Activated CD4-positive, alpha-beta memory T cell treated with anti-CD3 and anti-CD28 coated beads for 36 hours (primary cell): ENCODE measurements at regions not wholly inside any gene's neighbourhood (a gene's known extent, or its start where the extent isn't known, plus 50 kb on each side); places are given as distances from the start of the nearest gene placed in this dataset.

Source experiments
- CTCF ChIA-PET: fragments of 350-600 bp; sonication (Branson Sonifier 250); formaldehyde crosslinking; loops from one replicate; lab custom pipeline; 2021; ENCODE audit warnings: antibody characterized with exemption, inconsistent platforms; lab: Charles Lee
- POLR2A ChIA-PET: fragments of 350-600 bp; sonication (Branson Sonifier 250); formaldehyde crosslinking; loops from one replicate; lab custom pipeline; 2021; ENCODE audit warnings: antibody characterized with exemption; lab: Charles Lee
- DNase-seq: peaks from one replicate; pipeline ENCODE4 v3.0.0-alpha.2; 2020
- H3K27ac Mint-ChIP-seq: one replicate; pipeline ENCODE4 v1.8.0; 2021; ENCODE audit warnings: mixed read lengths
- H3K27me3 Mint-ChIP-seq: one replicate; pipeline ENCODE4 v1.8.0; 2021; ENCODE audit warnings: mixed read lengths
- H3K36me3 Mint-ChIP-seq: one replicate; pipeline ENCODE4 v1.8.0; 2021; ENCODE audit warnings: mixed read lengths
- H3K4me1 Mint-ChIP-seq: one replicate; pipeline ENCODE4 v1.8.0; 2021; ENCODE audit warnings: low read depth, mixed read lengths
- H3K4me3 Mint-ChIP-seq: one replicate; pipeline ENCODE4 v1.8.0; 2021; ENCODE audit warnings: mild to moderate bottlenecking, mixed read lengths
- H3K9me3 Mint-ChIP-seq: one replicate; pipeline ENCODE4 v1.8.0; 2021; ENCODE audit warnings: mixed read lengths
- intact Hi-C: fragments of 100-400 bp; cut with micrococcal nuclease; formaldehyde crosslinking; loops from one replicate; pipeline ENCODE4 v1.15.1; 2023

GRCh38 chr21:27250366-27250765 is 283.5 kb upstream of the ADAMTS5 start:
- Mint-ChIP-seq H3K9me3 (peaks cover 9% of the 10 kb centered on the region), H3K36me3 (no peaks in the 10 kb centered on the region), H3K27ac (no peak overlapping the region), H3K4me3 (no peak overlapping the region), H3K27me3 (no peaks in the 10 kb centered on the region), H3K4me1 (no peaks in the 10 kb centered on the region)
- ChIA-PET POLR2A (no interaction called here), CTCF (no interaction called here)
- DNase-seq = no peak
- intact Hi-C loops = no loop called here

DNA sequence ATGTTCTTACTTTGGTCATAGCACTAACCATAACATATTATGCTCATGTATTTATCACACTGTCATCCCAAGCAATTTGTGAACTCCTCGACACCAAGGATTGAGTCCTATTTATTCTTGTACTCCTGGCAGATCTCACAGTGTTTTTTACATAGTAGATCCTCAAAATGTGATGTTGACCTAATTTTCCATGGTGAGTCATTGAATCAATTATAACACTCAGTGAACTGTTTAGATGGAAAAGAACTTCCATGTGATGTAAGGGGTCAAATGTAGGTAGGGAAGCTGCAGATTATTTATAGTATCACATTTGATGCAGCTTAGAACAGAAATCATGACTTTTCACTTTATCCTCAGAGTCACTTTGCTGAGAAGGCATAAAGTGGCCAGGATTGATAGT is 281.9 kb upstream of the ADAMTS5 start:
- Mint-ChIP-seq H3K27me3 (no peaks in the 10 kb centered on the region), H3K27ac (no peak overlapping the region), H3K36me3 (no peaks in the 10 kb centered on the region)

DNA sequence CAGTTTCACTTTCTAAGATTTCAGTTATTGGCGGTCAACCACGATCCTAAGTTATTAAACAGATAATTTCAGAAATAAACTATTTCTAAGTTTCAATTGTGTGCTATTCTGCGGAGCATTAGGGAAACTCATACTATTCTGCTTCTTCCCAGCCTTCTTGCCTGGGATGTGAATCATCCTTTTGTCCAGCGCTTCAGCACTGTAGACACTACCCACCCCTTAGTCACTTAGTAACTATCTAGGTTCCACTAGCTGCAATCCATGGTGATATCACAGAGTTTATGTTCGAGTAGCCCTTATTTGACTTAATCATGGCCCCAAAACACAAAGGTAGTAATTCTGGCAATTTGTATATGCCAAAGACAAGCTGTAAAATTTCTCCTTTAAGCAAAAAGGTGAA is 279.9 kb upstream of the ADAMTS5 start:
- Mint-ChIP-seq H3K36me3 (no peaks in the 10 kb centered on the region), H3K27ac (no peak overlapping the region), H3K4me3 (no peak overlapping the region), H3K4me1 (no peaks in the 10 kb centered on the region), H3K9me3 (peaks cover 9% of the 10 kb centered on the region), H3K27me3 (no peaks in the 10 kb centered on the region)
- intact Hi-C loops = no loop called here
- CTCF ChIA-PET = no interaction called here
- POLR2A ChIA-PET = no interaction called here
- no peak for DNase-seq

More for the DNA sequence above, 281.9 kb upstream of the ADAMTS5 start:
- no peaks in the 10 kb centered on the region for H3K4me1 Mint-ChIP-seq
- intact Hi-C loops = no loop called here
- DNase-seq = no peak
- ChIA-PET CTCF (no interaction called here), POLR2A (no interaction called here)
- H3K9me3 Mint-ChIP-seq = peaks cover 9% of the 10 kb centered on the region
- H3K4me3 Mint-ChIP-seq = no peak overlapping the region

DNA sequence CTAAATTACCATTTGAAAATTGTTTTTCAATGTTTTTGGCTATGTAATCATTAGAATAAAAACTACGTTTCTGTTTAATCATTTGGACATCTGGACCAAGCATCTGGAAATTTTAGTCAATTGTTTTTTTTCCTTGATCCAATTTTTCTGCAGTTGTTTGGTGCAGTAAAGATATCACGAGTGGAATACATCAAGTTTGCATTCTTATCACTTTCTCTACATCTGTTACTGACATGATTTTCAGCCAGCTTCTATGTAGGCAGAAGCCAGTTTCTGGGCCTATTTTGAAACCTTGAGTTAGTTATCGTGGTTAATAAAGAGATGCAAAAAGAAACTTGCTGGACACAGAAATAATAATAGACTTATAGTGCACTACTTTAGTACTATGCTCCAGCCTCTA is 277.9 kb upstream of the ADAMTS5 start:
- Mint-ChIP-seq H3K27me3 (no peaks in the 10 kb centered on the region), H3K36me3 (no peaks in the 10 kb centered on the region), H3K4me3 (no peak overlapping the region), H3K27ac (no peak overlapping the region), H3K9me3 (peaks cover 9% of the 10 kb centered on the region), H3K4me1 (no peaks in the 10 kb centered on the region)
- DNase-seq = no peak
- ChIA-PET POLR2A (no interaction called here), CTCF (no interaction called here)
- intact Hi-C loops = no loop called here

- Mint-ChIP-seq H3K4me1 (no peaks in the 10 kb centered on the region), H3K27ac (no peak overlapping the region), H3K4me3 (no peak overlapping the region), H3K9me3 (peaks cover 9% of the 10 kb centered on the region), H3K36me3 (no peaks in the 10 kb centered on the region), H3K27me3 (no peaks in the 10 kb centered on the region)
- ChIA-PET POLR2A (no interaction called here), CTCF (no interaction called here)
- intact Hi-C loops = no loop called here
- no peak for DNase-seq
These were observed 277.5 kb upstream of the ADAMTS5 start for GRCh38 chr21:27244352-27244751.

DNA sequence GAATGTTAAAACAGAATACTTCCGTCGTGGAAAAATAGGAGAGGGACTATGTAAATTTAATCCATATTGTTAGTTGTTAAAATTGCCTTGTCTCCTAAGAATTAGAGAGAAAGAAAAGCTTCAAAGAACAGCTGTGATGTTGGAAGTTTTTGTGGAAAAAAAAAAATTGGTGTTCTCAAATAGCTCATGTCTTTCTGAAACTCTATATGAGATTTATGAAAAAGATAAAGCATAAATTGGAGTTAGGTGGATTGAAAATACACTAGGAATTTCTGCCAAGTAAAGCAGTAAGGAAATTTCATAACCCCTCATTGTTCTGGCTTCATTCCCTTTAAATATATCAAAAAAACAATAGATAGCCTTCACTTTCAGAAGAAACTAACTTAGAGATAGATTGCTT is 274.0 kb upstream of the ADAMTS5 start:
- Mint-ChIP-seq H3K27me3 (no peaks in the 10 kb centered on the region), H3K27ac (no peak overlapping the region), H3K4me1 (no peaks in the 10 kb centered on the region), H3K36me3 (no peaks in the 10 kb centered on the region), H3K4me3 (no peak overlapping the region), H3K9me3 (no peaks in the 10 kb centered on the region)
- ChIA-PET CTCF (no interaction called here), POLR2A (no interaction called here)
- intact Hi-C loops = no loop called here
- no peak for DNase-seq

- CTCF ChIA-PET = no interaction called here
- Mint-ChIP-seq H3K27ac (no peak overlapping the region), H3K4me3 (no peak overlapping the region), H3K4me1 (no peaks in the 10 kb centered on the region), H3K9me3 (no peaks in the 10 kb centered on the region), H3K36me3 (no peaks in the 10 kb centered on the region), H3K27me3 (no peaks in the 10 kb centered on the region)
- DNase-seq = no peak
- POLR2A ChIA-PET = no interaction called here
- intact Hi-C loops = no loop called here
These were observed 266.7 kb upstream of the ADAMTS5 start for GRCh38 chr21:27233514-27234115.

DNA sequence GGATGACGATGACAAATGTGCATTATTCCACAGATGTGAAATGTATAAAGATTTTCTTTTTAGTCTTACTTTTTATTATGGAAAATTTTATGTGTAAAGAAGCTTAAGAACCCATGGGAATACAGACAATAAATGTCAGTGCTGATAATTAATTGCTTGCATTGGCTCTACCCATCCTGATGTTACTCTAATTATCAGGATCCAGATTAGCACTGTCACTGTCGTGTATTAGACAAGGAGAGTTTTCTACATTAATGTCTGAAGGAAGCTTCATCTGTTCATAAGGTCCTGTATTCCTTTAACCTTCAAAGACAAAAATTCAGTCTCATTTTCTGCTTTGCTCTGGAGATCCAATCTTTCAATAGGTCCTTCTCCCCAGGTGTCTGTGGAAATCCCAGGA is 259.1 kb upstream of the ADAMTS5 start:
- peaks cover 2% of the 10 kb centered on the region for H3K9me3 Mint-ChIP-seq
- H3K27ac Mint-ChIP-seq = no peak overlapping the region
- H3K4me1 Mint-ChIP-seq = no peaks in the 10 kb centered on the region
- ChIA-PET CTCF (no interaction called here), POLR2A (no interaction called here)
- intact Hi-C loops = no loop called here
- no peak overlapping the region for H3K4me3 Mint-ChIP-seq
- H3K36me3 Mint-ChIP-seq = no peaks in the 10 kb centered on the region
- DNase-seq = no peak
- no peaks in the 10 kb centered on the region for H3K27me3 Mint-ChIP-seq

DNA sequence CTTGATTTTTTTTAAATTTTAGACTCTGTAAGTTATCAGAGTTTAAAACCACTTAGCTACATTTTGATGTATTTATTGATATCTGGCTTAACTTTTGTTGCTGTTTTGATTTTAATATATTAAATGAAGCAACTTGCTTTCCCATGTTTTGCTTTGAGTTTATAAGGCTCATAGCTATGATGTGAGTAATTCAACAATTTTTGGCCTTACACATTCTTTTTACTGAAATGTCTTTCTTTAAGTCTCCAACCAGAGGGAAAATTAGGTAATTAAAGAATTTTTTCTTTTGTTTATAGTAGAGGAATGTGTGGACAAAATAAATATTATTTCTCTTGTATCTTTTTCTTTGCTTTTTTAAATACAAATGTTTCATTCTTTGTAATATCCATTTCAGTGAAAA is 258.3 kb upstream of the ADAMTS5 start:
- Mint-ChIP-seq H3K27me3 (no peaks in the 10 kb centered on the region), H3K4me3 (no peak overlapping the region), H3K4me1 (no peaks in the 10 kb centered on the region), H3K27ac (no peak overlapping the region), H3K36me3 (no peaks in the 10 kb centered on the region), H3K9me3 (peaks cover 2% of the 10 kb centered on the region)
- POLR2A ChIA-PET = no interaction called here
- CTCF ChIA-PET = no interaction called here
- intact Hi-C loops = no loop called here
- no peak for DNase-seq

DNA sequence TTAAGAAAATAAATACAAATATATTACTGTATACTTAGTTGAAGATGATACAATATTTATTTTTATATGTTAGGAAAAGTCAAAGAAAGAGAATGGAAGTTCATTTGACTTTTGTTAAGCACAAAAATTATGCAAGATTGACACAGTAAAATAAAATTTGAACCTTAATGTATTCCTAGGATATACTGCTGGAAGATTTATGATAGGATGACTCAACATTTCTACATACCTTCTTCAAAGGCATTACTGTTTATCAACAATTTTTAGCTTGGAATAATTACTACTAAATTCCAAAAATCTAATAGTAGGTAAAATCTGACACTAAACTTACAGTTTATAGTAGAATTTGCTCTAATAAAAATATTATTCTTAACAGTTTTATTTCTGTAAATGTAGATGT is 257.3 kb upstream of the ADAMTS5 start:
- Mint-ChIP-seq H3K9me3 (peaks cover 2% of the 10 kb centered on the region), H3K4me1 (no peaks in the 10 kb centered on the region), H3K27me3 (no peaks in the 10 kb centered on the region), H3K4me3 (no peak overlapping the region), H3K36me3 (no peaks in the 10 kb centered on the region), H3K27ac (no peak overlapping the region)
- DNase-seq = no peak
- ChIA-PET POLR2A (no interaction called here), CTCF (no interaction called here)
- intact Hi-C loops = no loop called here

GRCh38 chr21:27221077-27221476 is 254.2 kb upstream of the ADAMTS5 start:
- intact Hi-C loops = no loop called here
- Mint-ChIP-seq H3K9me3 (peaks cover 2% of the 10 kb centered on the region), H3K4me1 (no peaks in the 10 kb centered on the region), H3K4me3 (no peak overlapping the region), H3K36me3 (no peaks in the 10 kb centered on the region), H3K27me3 (no peaks in the 10 kb centered on the region), H3K27ac (no peak overlapping the region)
- no peak for DNase-seq
- POLR2A ChIA-PET = no interaction called here
- CTCF ChIA-PET = no interaction called here

DNA sequence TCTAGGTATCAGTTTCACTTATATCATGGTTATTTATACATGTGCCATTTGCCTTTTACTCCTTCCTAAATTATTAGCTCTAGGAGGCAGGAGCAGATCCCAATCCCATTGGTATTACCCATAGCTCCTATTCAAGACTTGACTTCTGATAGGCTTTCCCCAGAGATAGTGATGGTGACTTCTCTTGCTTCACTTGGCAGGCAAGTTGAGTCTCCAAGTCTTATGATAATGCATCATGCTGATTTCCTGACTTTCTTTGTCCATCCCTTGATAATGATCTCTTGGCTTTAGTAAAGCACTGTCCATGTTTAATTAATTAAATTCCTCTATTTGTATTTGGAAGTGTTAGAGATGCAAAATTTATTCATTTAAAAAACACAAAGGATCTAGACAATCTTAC is 253.5 kb upstream of the ADAMTS5 start:
- H3K27ac Mint-ChIP-seq = no peak overlapping the region
- no peaks in the 10 kb centered on the region for H3K36me3 Mint-ChIP-seq
- H3K9me3 Mint-ChIP-seq = peaks cover 2% of the 10 kb centered on the region
- DNase-seq = no peak
- no peaks in the 10 kb centered on the region for H3K4me1 Mint-ChIP-seq
- H3K4me3 Mint-ChIP-seq = no peak overlapping the region
- CTCF ChIA-PET = no interaction called here
- POLR2A ChIA-PET = no interaction called here
- H3K27me3 Mint-ChIP-seq = no peaks in the 10 kb centered on the region
- intact Hi-C loops = no loop called here

DNA sequence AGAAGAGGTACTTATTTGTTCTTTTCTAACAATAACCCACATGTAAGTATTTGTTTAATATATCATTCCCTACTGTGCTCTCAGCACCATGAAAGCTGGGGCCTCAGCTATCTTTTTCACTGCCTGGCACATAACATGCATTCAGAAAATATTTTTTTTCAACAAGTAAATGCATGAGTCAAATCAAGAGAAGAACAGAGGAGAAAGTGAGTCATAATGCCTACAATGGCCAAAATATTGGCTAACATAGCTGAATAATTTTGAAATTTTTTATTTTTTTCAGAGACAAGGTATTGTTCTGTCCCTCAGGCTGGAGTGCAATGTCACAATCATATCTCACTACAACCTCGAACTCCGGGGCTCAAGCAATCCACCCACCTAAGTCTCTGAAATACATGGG is 252.2 kb upstream of the ADAMTS5 start:
- intact Hi-C loops = no loop called here
- no peak for DNase-seq
- H3K4me1 Mint-ChIP-seq = no peaks in the 10 kb centered on the region
- no peaks in the 10 kb centered on the region for H3K36me3 Mint-ChIP-seq
- ChIA-PET POLR2A (no interaction called here), CTCF (no interaction called here)
- no peak overlapping the region for H3K27ac Mint-ChIP-seq
- peaks cover 2% of the 10 kb centered on the region for H3K9me3 Mint-ChIP-seq
- H3K4me3 Mint-ChIP-seq = no peak overlapping the region
- H3K27me3 Mint-ChIP-seq = no peaks in the 10 kb centered on the region
